HFF-Myc (cell line): ENCODE measurements at regions not wholly inside any gene's neighbourhood (a gene's known extent, or its start where the extent isn't known, plus 50 kb on each side); places are given as distances from the start of the nearest gene placed in this dataset.
"Not testable (repeated sequence)": the region's sequence is repeated elsewhere in the genome, so short reads cannot be mapped to it uniquely, and the experiment has no call there.

Experiments used
- DNase-seq: peaks from one replicate; pipeline ENCODE4 v3.0.0-alpha.2; 2011; ENCODE audit warnings: low read depth; ENCODE audit errors: extremely low read depth
- H3K4me3 ChIP-seq: replicated peaks from 2 replicates; pipeline ENCODE4 v1.5.1; 2011; ENCODE audit warnings: low read depth, mild to moderate bottlenecking, control low read depth, low read length
- CTCF ChIP-seq: IDR thresholded peaks from 2 replicates; pipeline ENCODE4 v1.5.1; 2012; ENCODE audit warnings: mild to moderate bottlenecking, low read depth, low read length, control low read depth; ENCODE audit errors: missing control alignments

GRCh38 chr4:94038195-94038594 is 169.5 kb upstream of the SMARCAD1 start:
- no peak overlapping the region for H3K4me3 ChIP-seq
- TF ChIP-seq CTCF: no peak
- no peak for DNase-seq

GRCh38 chr4:94039226-94039625 is 168.4 kb upstream of the SMARCAD1 start:
- no peak for TF ChIP-seq CTCF
- H3K4me3 ChIP-seq: no peak overlapping the region
- DNase-seq: no peak

- not testable (repeated sequence) for H3K4me3 ChIP-seq, DNase-seq
These were observed 163.2 kb upstream of the SMARCAD1 start for GRCh38 chr4:94044471-94044870.

- TF ChIP-seq CTCF: no peak
- H3K4me3 ChIP-seq: no peak overlapping the region
- no peak for DNase-seq
These were observed 144.6 kb upstream of the SMARCAD1 start for GRCh38 chr4:94063084-94063483.

GRCh38 chr4:94068753-94069719 is 138.6 kb upstream of the SMARCAD1 start:
- no peak overlapping the region for H3K4me3 ChIP-seq
- TF ChIP-seq CTCF: no peak
- no peak for DNase-seq

- no peak for TF ChIP-seq CTCF
- no peak for DNase-seq
- H3K4me3 ChIP-seq: no peak overlapping the region
These were observed 131.2 kb upstream of the SMARCAD1 start for GRCh38 chr4:94076498-94076897.

GRCh38 chr4:94084155-94084554 is 123.5 kb upstream of the SMARCAD1 start:
- no peak for DNase-seq
- no peak for TF ChIP-seq CTCF
- H3K4me3 ChIP-seq: no peak overlapping the region

- not testable (repeated sequence) for H3K4me3 ChIP-seq, DNase-seq
These were observed 108.5 kb upstream of the SMARCAD1 start for GRCh38 chr4:94099141-94099540.
